Activated CD4-positive, alpha-beta T cell treated with anti-CD3 and anti-CD28 coated beads, Interleukin-2, amount 50 U/mL, for 24 hours (primary cell): ENCODE measurements at regions not wholly inside any gene's neighbourhood (a gene's known extent, or its start where the extent isn't known, plus 50 kb on each side); places are given as distances from the start of the nearest gene placed in this dataset.

Source experiments
- DNase-seq, 2 donors: peaks; one replicate each; pipeline ENCODE4 v3.0.0-alpha.2; 2020; ENCODE audit warnings: low read depth in 1 of 2, low spot score in 1 of 2

- no peak for DNase-seq
Observed at GRCh38 chr2:238651306-238652052, 196.4 kb upstream of the TWIST2 start.

DNA sequence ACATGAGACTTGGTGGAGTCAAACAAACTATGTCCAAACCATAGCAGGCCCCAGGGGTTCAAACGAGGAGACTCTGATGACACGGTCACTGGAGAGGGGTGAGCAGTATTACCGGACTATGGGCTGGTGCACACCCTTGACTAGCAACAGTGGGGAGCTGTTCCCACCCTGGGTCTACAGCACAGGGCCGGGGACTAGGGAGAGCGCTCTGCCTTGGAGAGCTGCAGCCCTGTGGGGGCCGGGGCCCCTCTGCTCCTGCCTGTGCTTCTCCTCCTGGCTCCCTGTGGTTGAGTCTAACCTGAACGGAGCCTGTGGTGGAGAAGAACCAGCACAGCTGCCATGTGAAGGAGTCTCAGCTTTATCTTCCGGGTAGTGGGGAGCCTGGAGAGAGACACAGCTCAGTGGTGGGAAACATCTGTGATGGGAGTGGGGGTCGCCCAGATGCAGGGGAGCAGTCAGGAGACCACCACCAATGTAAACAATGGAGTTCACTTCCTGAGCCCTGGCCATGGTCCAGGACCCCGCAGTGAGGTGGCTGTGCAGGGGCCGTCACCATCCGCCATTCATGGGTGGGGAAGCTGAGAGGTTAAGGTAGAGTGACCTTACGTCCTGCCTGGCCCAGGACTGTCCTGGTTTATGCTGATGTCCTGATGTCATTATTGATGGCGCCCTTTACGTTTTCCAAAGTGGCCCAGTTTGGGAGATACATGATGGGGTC lies 195.7 kb upstream of the TWIST2 start:
- no peak for DNase-seq

DNA sequence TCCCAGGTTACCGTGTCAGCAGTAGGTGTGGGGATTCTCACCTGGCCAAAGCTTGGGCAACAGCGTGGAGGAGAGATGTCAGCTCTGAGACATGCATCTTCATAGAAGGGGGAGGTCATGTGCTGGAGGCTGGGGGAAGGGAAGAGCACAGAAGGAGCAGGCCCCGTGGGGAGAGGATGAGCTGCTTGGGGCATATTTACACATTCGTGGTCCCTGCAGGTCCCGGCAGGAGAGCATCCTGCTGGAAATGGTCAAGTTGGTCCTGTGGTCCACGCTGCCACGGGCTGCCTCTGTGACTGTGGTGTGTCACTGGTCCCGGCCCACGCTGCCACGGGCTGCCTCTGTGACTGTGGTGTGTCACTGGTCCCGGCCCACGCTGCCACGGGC lies 195.1 kb upstream of the TWIST2 start:
- no peak for DNase-seq

DNA sequence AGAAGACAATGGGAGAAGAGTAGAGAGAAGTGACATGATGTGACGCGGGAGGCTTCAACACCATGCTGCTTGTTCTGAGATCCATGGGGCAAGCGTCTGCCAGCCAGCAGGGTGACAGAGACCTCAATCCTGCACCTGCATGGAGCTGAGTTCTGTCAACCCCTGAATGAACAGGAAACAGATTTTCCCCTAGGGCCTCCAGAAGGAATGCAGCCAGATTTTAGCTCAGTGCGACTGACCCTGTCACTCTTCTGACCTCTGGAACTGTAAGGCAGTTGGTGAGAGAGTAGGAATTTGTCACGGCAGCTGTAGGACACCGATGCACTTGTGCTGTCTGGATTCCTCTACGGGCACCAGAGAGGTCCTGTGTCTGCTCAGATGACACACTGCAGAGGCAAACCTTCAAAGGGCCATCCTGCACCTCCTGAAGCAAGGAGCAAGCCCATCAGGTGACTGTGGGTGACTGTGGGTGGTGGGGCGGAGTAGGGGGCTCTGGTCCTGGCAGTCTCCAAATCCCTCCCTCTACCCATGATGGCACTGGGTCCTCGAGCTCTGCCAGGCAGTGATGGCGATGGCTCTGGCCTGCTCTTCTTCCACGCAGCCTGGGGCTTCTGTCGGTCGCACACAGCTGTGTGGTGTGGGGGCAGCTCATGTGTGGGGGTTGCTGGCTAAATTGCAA lies 194.3 kb upstream of the TWIST2 start:
- no peak for DNase-seq

GRCh38 chr2:238654479-238655197 lies 193.2 kb upstream of the TWIST2 start:
- DNase-seq, result no peak

GRCh38 chr2:238655198-238655860 lies 192.6 kb upstream of the TWIST2 start:
- DNase-seq, result no peak

DNA sequence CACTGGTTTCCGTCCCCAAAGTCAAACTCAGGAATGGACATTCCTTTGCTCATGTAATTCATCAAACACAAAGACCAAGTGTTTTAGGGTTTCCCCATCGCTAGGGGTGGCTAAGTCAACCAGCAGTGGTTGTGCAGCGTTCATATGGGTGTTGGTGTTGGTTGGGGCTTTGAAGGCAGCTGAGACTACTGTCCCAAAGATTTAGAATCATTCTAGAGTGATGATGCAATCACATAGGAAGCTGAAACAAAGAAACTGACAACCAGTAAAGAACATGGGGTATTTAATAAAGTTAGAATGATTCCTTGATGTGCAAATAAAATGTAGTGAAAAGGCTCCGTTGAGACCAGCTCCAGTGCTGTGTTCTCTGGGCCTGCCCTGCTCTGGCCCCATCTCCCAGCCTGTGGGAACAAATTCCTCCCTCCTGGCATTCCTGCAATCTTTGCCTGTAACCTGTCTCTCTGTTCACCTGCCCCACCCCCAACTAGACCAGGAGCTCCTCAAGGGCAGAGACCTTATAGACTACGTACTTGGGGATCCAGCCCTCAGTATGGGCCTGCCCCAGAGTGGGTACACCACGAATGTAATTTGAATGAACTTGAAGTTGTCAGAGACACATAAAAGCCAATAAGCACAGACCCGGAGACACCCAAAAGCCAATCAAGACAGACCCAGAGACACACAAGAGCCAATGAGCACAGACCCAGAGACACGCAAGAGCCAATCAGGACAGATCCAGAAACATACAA lies 191.7 kb upstream of the TWIST2 start:
- no peak for DNase-seq

DNA sequence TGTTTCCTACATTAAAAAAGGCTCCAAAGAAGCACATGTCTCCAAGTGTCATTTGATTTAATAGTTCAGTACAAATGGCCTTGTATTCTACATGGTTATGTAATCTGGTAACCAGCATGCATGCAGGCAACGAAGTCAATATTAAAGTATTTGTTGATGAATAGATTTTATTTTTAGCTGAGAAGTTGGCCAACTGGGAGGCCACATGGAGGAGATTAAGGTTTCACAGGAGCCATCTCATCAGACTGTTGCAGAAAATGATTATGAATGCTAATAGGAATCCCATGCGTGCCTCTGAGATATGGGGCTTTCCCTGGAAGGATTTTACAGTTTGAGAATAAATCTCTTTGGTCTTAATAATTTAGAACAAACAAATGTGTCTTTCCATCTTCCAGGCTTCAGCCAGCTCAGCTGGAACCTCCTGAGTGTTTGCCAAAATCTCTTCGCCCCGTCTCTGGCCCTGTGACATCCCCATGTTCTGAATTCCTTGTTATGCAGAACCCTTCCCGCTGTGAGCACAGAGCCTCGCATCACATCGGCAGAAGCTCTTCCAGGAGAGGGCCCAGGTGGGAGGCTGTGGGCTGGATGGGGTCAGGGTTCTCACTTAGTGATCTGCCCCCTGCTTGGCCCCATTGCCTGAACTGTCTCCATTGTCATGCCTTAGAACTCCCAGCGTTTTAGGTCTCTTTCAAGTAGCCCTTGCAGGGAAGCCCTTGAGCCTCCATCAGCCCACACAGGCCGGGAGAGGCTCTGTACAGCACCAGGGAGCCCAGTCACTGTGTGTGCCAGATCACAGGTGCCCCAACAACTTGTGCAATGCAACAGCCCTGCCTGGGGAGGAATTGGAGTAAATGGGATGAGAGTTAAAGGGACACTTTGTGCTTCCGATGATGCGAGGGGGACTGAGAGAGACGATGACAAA lies 190.5 kb upstream of the TWIST2 start:
- DNase-seq, result no peak

GRCh38 chr2:238658054-238658407 lies 189.9 kb upstream of the TWIST2 start:
- no peak for DNase-seq

GRCh38 chr2:238658820-238659219 lies 189.1 kb upstream of the TWIST2 start:
- no peak for DNase-seq

- no peak for DNase-seq
Observed at GRCh38 chr2:238659231-238659630, 188.7 kb upstream of the TWIST2 start.

DNA sequence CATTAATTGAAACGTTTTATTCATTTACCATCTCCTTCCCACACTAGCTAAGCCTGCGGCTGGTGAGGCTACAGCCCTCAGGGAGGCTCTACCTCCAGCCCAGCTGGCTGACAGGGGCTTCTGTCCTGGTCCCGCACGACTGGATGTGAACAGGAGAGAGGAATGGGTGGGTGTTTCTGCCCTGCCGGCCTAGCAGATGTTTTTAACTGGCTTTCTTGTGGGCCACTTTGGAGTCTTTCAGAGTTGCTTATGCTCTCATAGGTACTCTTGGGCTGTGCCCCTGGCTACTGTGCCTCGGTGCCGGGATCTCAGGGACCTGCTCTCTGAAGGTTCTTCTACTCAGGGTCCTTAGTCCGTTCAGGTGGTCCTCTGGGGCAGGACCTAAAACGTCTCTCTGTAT lies 184.3 kb upstream of the TWIST2 start:
- no peak for DNase-seq

GRCh38 chr2:238665919-238666318 lies 182.0 kb upstream of the TWIST2 start:
- no peak for DNase-seq

- DNase-seq, result no peak
Observed at GRCh38 chr2:238666543-238666942, 181.3 kb upstream of the TWIST2 start.

DNA sequence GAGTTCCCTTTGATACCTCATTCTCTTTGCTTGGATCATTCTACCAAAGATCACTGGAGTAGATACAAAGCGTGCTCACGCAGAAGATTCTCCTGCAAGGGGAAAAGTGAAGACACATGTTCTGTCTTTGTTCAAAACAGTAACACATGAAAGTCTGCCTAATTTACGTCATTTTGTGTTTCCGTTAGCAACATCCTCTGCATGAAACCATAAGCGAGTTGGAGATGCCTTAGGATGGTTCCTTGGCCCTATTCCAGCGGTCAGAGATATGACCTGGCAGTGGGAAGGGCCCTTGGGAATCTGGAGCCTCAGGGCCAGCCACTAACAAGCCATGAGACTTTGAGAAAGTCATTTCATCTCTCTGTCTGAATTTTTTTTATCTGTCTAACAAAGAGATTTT lies 180.9 kb upstream of the TWIST2 start:
- DNase-seq, result no peak

GRCh38 chr2:238667639-238668038 lies 180.2 kb upstream of the TWIST2 start:
- DNase-seq, result no peak

DNA sequence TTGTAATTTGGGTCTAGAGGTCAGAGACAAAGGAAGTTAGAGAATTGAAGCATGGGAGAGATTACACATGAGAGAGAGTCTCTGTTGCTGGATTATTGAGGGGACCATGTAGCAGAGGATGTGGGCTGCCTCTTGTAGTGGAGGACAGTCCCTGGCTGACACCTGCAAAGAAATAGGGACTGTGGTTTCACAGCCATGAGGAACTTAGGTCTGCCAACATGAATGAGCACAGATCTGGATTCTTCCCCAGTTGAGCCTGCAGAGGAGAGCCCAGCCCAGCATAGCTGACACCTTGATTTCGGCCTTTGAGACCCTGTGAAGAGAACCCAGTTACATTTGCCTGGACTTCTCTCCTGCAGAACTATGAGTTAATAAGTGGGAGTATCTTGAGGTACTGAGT lies 179.5 kb upstream of the TWIST2 start:
- no peak for DNase-seq

DNA sequence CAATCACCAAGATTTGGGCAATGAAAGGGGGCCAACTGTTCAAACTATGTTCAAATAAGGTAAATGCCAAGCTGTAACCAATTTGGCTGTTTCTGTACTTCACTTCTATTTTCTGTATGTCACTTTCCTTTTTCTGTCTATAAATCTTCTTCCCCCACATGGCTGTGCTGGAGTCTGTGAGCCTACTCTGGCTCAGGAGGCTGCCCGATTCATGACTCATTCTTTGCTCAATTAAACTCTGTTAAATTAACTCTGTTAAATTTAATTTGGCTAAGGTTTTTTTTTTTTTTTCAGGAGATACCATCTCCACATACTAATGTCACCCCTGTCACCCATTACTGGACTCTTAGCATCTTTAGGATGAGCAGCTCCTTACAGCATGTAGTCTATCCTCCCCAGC lies 178.8 kb upstream of the TWIST2 start:
- no peak for DNase-seq

GRCh38 chr2:238669581-238670080 lies 178.3 kb upstream of the TWIST2 start:
- no peak for DNase-seq
